HepG2 (cell line): ENCODE measurements at regions not wholly inside any gene's neighbourhood (a gene's known extent, or its start where the extent isn't known, plus 50 kb on each side); places are given as distances from the start of the nearest gene placed in this dataset.

Source experiments
- ATAC-seq: fragments of 200-7000 bp; cut with Tn5 transposase; 3 replicates; pipeline ENCODE4 v1.9.1; 2020; ENCODE audit warnings: mild to moderate bottlenecking, moderate library complexity
- BruUV-seq: library from RNA; stranded (reverse); fragments of 400-500 nt; replicated peaks from 2 replicates; lab custom pipeline; 2021; lab: Mats Ljungman, UMichigan
- CTCF ChIA-PET: fragments of 300-600 bp; formaldehyde crosslinking; extraction: SDS; loops from one replicate; lab custom pipeline; 2021; ENCODE audit warnings: low total read pairs, inconsistent platforms, low intra/inter-chr PET ratio; lab: Yijun Ruan, JAX
- POLR2A ChIA-PET: fragments of 350-600 bp; sonication (Branson Sonifier 250); formaldehyde crosslinking; loops from one replicate; lab custom pipeline; 2020; ENCODE audit warnings: antibody characterized with exemption, inconsistent platforms; lab: Yijun Ruan, JAX
- DNase-seq: peaks from one replicate; pipeline ENCODE4 v3.0.0-alpha.2; 2015; ENCODE audit warnings: low spot score
- FAIRE-seq: peaks from 3 replicates; lab custom pipeline; 2011; peaks lifted over from hg19 to GRCh38; lab: Jason Lieb, UNC
- H2AFZ ChIP-seq: one replicate; pipeline ENCODE4 v1.6.1; 2011; ENCODE audit warnings: low read length, inconsistent platforms
- H3K27ac ChIP-seq: fragments of 300-600 bp; 3 replicates; pipeline ENCODE4 v1.8.0; 2011; ENCODE audit warnings: mixed run types, mild to moderate bottlenecking, mixed read lengths, low read length, inconsistent platforms; ENCODE audit not compliant: insufficient read depth; ENCODE audit errors: extremely low read length
- H3K27me3 ChIP-seq, 2 experiments: fragments of 200-600 bp in 1 of 2; 2 replicates in 1 of 2; 3 replicates in 1 of 2; pipeline versions ENCODE4 v1.6.0 to v1.8.0; 2011; ENCODE audit warnings: low read length in 2 of 2, mild to moderate bottlenecking in 2 of 2, moderate library complexity in 2 of 2, inconsistent platforms in 1 of 2; ENCODE audit not compliant: insufficient read depth in 2 of 2, control insufficient read depth in 1 of 2
- H3K36me3 ChIP-seq, 2 experiments: fragments of 200-600 bp in 1 of 2; replicated peaks in 1 of 2; 2 replicates in 1 of 2; 3 replicates in 1 of 2; pipeline versions ENCODE4 v1.5.1 to v1.8.0; 2011; ENCODE audit warnings: low read length in 2 of 2, inconsistent platforms in 1 of 2; ENCODE audit not compliant: insufficient read depth in 2 of 2, control insufficient read depth in 1 of 2
- H3K4me1 ChIP-seq: 2 replicates; pipeline ENCODE4 v1.5.1; 2012; ENCODE audit warnings: low read length, inconsistent platforms; ENCODE audit not compliant: insufficient read depth
- H3K4me2 ChIP-seq: 2 replicates; pipeline ENCODE4 v1.6.0; 2011; ENCODE audit warnings: low read depth, low read length, inconsistent platforms
- H3K4me3 ChIP-seq, 3 experiments: fragments of 200-600 bp in 1 of 3; sonication (generic), shearing (Covaris generic) in 1 of 3; replicated peaks in 1 of 3; 2 replicates each; pipeline ENCODE4 v1.5.1; 2011 to 2016; ENCODE audit warnings: low read length in 3 of 3, inconsistent platforms in 2 of 3, low read depth in 2 of 3, mild to moderate bottlenecking in 2 of 3, control low read depth in 1 of 3, mixed read lengths in 1 of 3; ENCODE audit not compliant: insufficient read depth in 1 of 3
- H3K79me2 ChIP-seq: one replicate; pipeline ENCODE4 v1.6.1; 2011; ENCODE audit warnings: low read length, inconsistent platforms; ENCODE audit not compliant: insufficient read depth
- H3K9ac ChIP-seq: 2 replicates; pipeline ENCODE4 v1.6.0; 2011; ENCODE audit warnings: mild to moderate bottlenecking, low read depth, low read length, inconsistent platforms; ENCODE audit not compliant: insufficient read depth
- H3K9me3 ChIP-seq: 2 replicates; pipeline ENCODE4 v1.5.1; 2012; ENCODE audit warnings: mild to moderate bottlenecking, low read length
- H4K20me1 ChIP-seq: 2 replicates; pipeline ENCODE4 v1.6.0; 2011; ENCODE audit warnings: inconsistent platforms, mild to moderate bottlenecking, low read length, moderate library complexity; ENCODE audit not compliant: insufficient read depth
- CREB3 ChIP-seq: sonication (generic); formaldehyde crosslinking; IDR thresholded peaks from 2 replicates; pipeline ENCODE4 v1.5.0; 2020; ENCODE audit warnings: missing genetic modification reagents
- CREM ChIP-seq, 2 experiments: sonication (generic) in 1 of 2; formaldehyde crosslinking in 1 of 2; IDR thresholded peaks; 2 replicates each; pipeline versions ENCODE4 v1.4.0 to v1.6.1; 2016 to 2020; ENCODE audit warnings: antibody characterized with exemption in 1 of 2, mild to moderate bottlenecking in 1 of 2, missing genetic modification reagents in 1 of 2
- MAFK ChIP-seq, 2 experiments: IDR thresholded peaks in 1 of 2; conservative IDR thresholded peaks in 1 of 2; 2 replicates each; pipeline ENCODE4 v1.6.1; 2011; ENCODE audit warnings: improper control_type of control experiment in 2 of 2, low read length in 2 of 2
- MXD3 ChIP-seq: IDR thresholded peaks from 2 replicates; pipeline ENCODE4 v1.6.1; 2016; ENCODE audit warnings: mild to moderate bottlenecking, missing biosample characterization, missing genetic modification reagents
- NR2F1 ChIP-seq, 2 experiments: fragments of 450-650 bp in 1 of 2; formaldehyde crosslinking in 1 of 2; IDR thresholded peaks; 2 replicates each; pipeline versions ENCODE4 v1.5.0 to v1.6.1; 2016 to 2020; ENCODE audit warnings: mild to moderate bottlenecking in 1 of 2, missing compliant biosample characterization in 1 of 2, missing genetic modification reagents in 1 of 2, moderate library complexity in 1 of 2
- ZNF776 ChIP-seq: sonication (generic); formaldehyde crosslinking; IDR thresholded peaks from 2 replicates; pipeline ENCODE4 v1.4.0; 2020; ENCODE audit warnings: mild to moderate bottlenecking, missing genetic modification reagents
- in situ Hi-C: cut with HindIII; loops from 2 replicates; pipeline ENCODE4 v1.10.0; 2017; ENCODE audit warnings: low pct_unique_long_range_greater_than_20kb; ENCODE audit not compliant: extremely low pct_ligation_motif_present
- intact Hi-C: fragments of 100-400 bp; cut with micrococcal nuclease; formaldehyde crosslinking; loops from one replicate; pipeline ENCODE4 v1.10.0; 2022; ENCODE audit not compliant: unreplicated experiment
- TF ChIP-seq, protein P1 (sequence below): sonication (generic); formaldehyde crosslinking; IDR thresholded peaks from 2 replicates; pipeline ENCODE4 v1.5.1; 2020; ENCODE audit warnings: mild to moderate bottlenecking, moderate library complexity, missing genetic modification reagents

DNA sequence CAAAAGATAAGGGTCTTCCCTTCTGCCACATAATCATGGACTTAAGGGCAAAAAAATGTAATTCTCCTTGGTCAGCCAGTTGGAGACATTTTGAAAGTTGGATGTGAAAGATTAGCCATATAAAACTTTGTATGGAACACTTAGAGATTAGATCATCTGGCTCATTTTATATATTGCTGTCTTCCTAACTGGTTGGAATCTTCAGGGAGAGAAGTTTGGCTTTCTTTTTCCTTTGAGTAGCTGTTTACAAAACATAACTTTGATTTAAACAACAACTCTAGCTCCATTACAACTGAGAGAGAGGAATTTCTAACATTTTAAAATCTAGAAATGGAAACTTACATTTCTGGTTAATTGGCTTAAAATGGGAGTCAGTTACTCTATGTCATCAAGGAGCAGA, 132.7 kb downstream of the RDH14 start:
- no peak overlapping the region for H3K9ac ChIP-seq
- TF ChIP-seq NR2F1 (CRISPR knock-in tag; IDR thresholded peaks at IDR 0.05): no peak
- TF ChIP-seq CREM (IDR thresholded peaks at IDR 0.05): no peak
- TF ChIP-seq CREM (CRISPR knock-in tag; IDR thresholded peaks at IDR 0.05): no peak
- TF ChIP-seq ZNF776 (CRISPR knock-in tag): no peak
- TF ChIP-seq MAFK (conservative IDR thresholded peaks at IDR 0.05 in 1 of 2, IDR thresholded peaks at IDR 0.05 in 1 of 2; ENCODE audit: low read length in 2 of 2): no peak
- no peak for TF ChIP-seq CREB3 (CRISPR knock-in tag)
- TF ChIP-seq MXD3 (CRISPR knock-in tag): no peak
- TF ChIP-seq, protein P1, sequence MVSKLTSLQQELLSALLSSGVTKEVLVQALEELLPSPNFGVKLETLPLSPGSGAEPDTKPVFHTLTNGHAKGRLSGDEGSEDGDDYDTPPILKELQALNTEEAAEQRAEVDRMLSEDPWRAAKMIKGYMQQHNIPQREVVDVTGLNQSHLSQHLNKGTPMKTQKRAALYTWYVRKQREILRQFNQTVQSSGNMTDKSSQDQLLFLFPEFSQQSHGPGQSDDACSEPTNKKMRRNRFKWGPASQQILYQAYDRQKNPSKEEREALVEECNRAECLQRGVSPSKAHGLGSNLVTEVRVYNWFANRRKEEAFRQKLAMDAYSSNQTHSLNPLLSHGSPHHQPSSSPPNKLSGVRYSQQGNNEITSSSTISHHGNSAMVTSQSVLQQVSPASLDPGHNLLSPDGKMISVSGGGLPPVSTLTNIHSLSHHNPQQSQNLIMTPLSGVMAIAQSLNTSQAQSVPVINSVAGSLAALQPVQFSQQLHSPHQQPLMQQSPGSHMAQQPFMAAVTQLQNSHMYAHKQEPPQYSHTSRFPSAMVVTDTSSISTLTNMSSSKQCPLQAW (CRISPR knock-in tag): no peak
- TF ChIP-seq, all 625 proteins: peak for 0
- in situ Hi-C loops: no loop called here
- Histone ChIP-seq H3K9me3 (no peaks in the 10 kb centered on the region), H3K4me3 (no peak overlapping the region), H3K4me1 (no peaks in the 10 kb centered on the region), H3K79me2 (no peaks in the 10 kb centered on the region), H3K4me2 (no peak overlapping the region), H4K20me1 (no peaks in the 10 kb centered on the region), H3K27ac (no peak overlapping the region), H3K27me3 (peaks cover 0 to 7% of the 10 kb centered on the region in 2 experiments; a peak in 1 of 5 replicates), H2AFZ (no peak overlapping the region), H3K36me3 (no peaks in the 10 kb centered on the region)
- FAIRE-seq (no peak), DNase-seq (no peak), ATAC-seq (no peak)
- ChIA-PET POLR2A (no interaction called here), CTCF (no interaction called here)
- intact Hi-C loops: no loop called here
- BruUV-seq: no TSS peak
